Loucy (cell line): ENCODE measurements at regions not wholly inside any gene's neighbourhood (a gene's known extent, or its start where the extent isn't known, plus 50 kb on each side); places are given as distances from the start of the nearest gene placed in this dataset.
"Not testable (repeated sequence)": the region's sequence is repeated elsewhere in the genome, so short reads cannot be mapped to it uniquely, and the experiment has no call there.

Source experiments
- H2AFZ ChIP-seq: fragments of 200-600 bp; sonication (generic); 2 replicates; pipeline ENCODE4 v1.6.0; 2016; ENCODE audit warnings: antibody characterized with exemption, mild to moderate bottlenecking, low read length, moderate library complexity
- H3F3A ChIP-seq: fragments of 200-600 bp; 2 replicates; pipeline ENCODE4 v1.6.0; 2016; ENCODE audit warnings: antibody characterized with exemption, low read depth, mild to moderate bottlenecking
- H3K27me3 ChIP-seq: fragments of 200-600 bp; sonication (generic); 2 replicates; pipeline ENCODE4 v1.6.1; 2014; ENCODE audit warnings: low read length, mild to moderate bottlenecking; ENCODE audit not compliant: insufficient read depth, poor library complexity, severe bottlenecking
- H3K36me3 ChIP-seq: fragments of 200-600 bp; sonication (generic); 2 replicates; pipeline ENCODE4 v1.6.1; 2016; ENCODE audit warnings: low read length; ENCODE audit not compliant: insufficient read depth
- H3K4me1 ChIP-seq: fragments of 200-600 bp; sonication (generic); 2 replicates; pipeline ENCODE4 v1.5.1; 2014; ENCODE audit warnings: low read length, mild to moderate bottlenecking; ENCODE audit not compliant: insufficient read depth, poor library complexity, severe bottlenecking
- H3K4me2 ChIP-seq: fragments of 200-600 bp; sonication (generic); 2 replicates; pipeline ENCODE4 v1.6.0; 2014; ENCODE audit warnings: antibody characterized with exemption, low read length, low read depth, mild to moderate bottlenecking; ENCODE audit not compliant: poor library complexity, severe bottlenecking
- H3K4me3 ChIP-seq: fragments of 200-600 bp; sonication (generic); 2 replicates; pipeline ENCODE4 v1.5.1; 2014; ENCODE audit warnings: low read length, mild to moderate bottlenecking, mixed read lengths; ENCODE audit not compliant: poor library complexity, severe bottlenecking
- H3K79me2 ChIP-seq: fragments of 200-600 bp; sonication (generic); 2 replicates; pipeline ENCODE4 v1.6.1; 2014; ENCODE audit warnings: low read length; ENCODE audit not compliant: insufficient read depth
- H3K9ac ChIP-seq: fragments of 200-600 bp; sonication (generic); 2 replicates; pipeline ENCODE4 v1.6.0; 2014; ENCODE audit warnings: mild to moderate bottlenecking, low read depth, low read length, moderate library complexity; ENCODE audit not compliant: poor library complexity, severe bottlenecking
- H3K9me2 ChIP-seq: fragments of 200-600 bp; sonication (generic); replicated peaks from 2 replicates; pipeline ENCODE4 v1.6.1; 2016; ENCODE audit warnings: low read depth, low read length, mixed read lengths
- H3K9me3 ChIP-seq: fragments of 200-600 bp; sonication (generic); 2 replicates; pipeline ENCODE4 v1.6.1; 2014; ENCODE audit warnings: mild to moderate bottlenecking, antibody characterized with exemption, low read length, low read depth; ENCODE audit not compliant: insufficient read depth
- H4K20me1 ChIP-seq: fragments of 200-600 bp; sonication (generic); 2 replicates; pipeline ENCODE4 v1.6.0; 2014; ENCODE audit warnings: antibody characterized with exemption, low read length, mild to moderate bottlenecking; ENCODE audit not compliant: insufficient read depth, poor library complexity, severe bottlenecking
- CTCF ChIP-seq: fragments of 200-600 bp; sonication (generic); conservative IDR thresholded peaks from 2 replicates; pipeline ENCODE4 v1.5.1; 2014; ENCODE audit warnings: mild to moderate bottlenecking, antibody characterized with exemption, low read length
- EZH2phosphoT487 ChIP-seq: fragments of 200-600 bp; IDR thresholded peaks from 2 replicates; pipeline ENCODE4 v1.6.1; 2018; ENCODE audit warnings: antibody characterized with exemption, mild to moderate bottlenecking, moderate library complexity, borderline replicate concordance

- Histone ChIP-seq H3K9me3 (no peaks in the 10 kb centered on the region), H3K4me1 (peaks cover 55% of the 10 kb centered on the region), H4K20me1 (no peaks in the 10 kb centered on the region), H3F3A (no peaks in the 10 kb centered on the region), H2AFZ (peak overlapping the region; percentile 48), H3K36me3 (no peaks in the 10 kb centered on the region), H3K4me3 (no peak overlapping the region), H3K79me2 (no peaks in the 10 kb centered on the region), H3K9ac (no peak overlapping the region), H3K4me2 (no peak overlapping the region), H3K9me2 (no peaks in the 10 kb centered on the region), H3K27me3 (no peaks in the 10 kb centered on the region)
- TF ChIP-seq CTCF (no peak), EZH2phosphoT487 (no peak)
These were observed 131.0 kb downstream of the TMEM182 start for GRCh38 chr2:102892698-102893310.

- Histone ChIP-seq H3K9me3 (no peaks in the 10 kb centered on the region), H3K4me1 (peaks cover 47% of the 10 kb centered on the region), H3K36me3 (no peaks in the 10 kb centered on the region), H2AFZ (no peak overlapping the region), H3K9me2 (no peaks in the 10 kb centered on the region), H3K4me2 (no peak overlapping the region), H3K4me3 (no peak overlapping the region), H3K79me2 (no peaks in the 10 kb centered on the region), H3K27me3 (no peaks in the 10 kb centered on the region), H3K9ac (no peak overlapping the region), H3F3A (no peaks in the 10 kb centered on the region), H4K20me1 (no peaks in the 10 kb centered on the region)
- TF ChIP-seq CTCF (no peak), EZH2phosphoT487 (no peak)
These were observed 132.0 kb downstream of the TMEM182 start for GRCh38 chr2:102893870-102894269.

- H3K4me1 ChIP-seq = peaks cover 33% of the 10 kb centered on the region
- peak overlapping the region; percentile 23; the same call in 1 of the 2 replicates for H2AFZ ChIP-seq
- H4K20me1 ChIP-seq = no peaks in the 10 kb centered on the region
- H3K9me2 ChIP-seq = no peaks in the 10 kb centered on the region
- H3K4me2 ChIP-seq = no peak overlapping the region
- no peaks in the 10 kb centered on the region for H3K27me3 ChIP-seq
- no peak overlapping the region for H3K4me3 ChIP-seq
- TF ChIP-seq EZH2phosphoT487 (no peak), CTCF (no peak)
- no peaks in the 10 kb centered on the region for H3K36me3 ChIP-seq
- no peak overlapping the region for H3K9ac ChIP-seq
- H3K79me2 ChIP-seq = no peaks in the 10 kb centered on the region
- H3K9me3 ChIP-seq = no peaks in the 10 kb centered on the region
- no peaks in the 10 kb centered on the region for H3F3A ChIP-seq
These were observed 133.5 kb downstream of the TMEM182 start for GRCh38 chr2:102895376-102895775.

- not testable (repeated sequence) for H3K4me3 ChIP-seq, H3K27me3 ChIP-seq, H3F3A ChIP-seq, H3K36me3 ChIP-seq, H3K9ac ChIP-seq, H3K79me2 ChIP-seq, H3K4me1 ChIP-seq, H2AFZ ChIP-seq, H3K9me3 ChIP-seq, H3K9me2 ChIP-seq, H3K4me2 ChIP-seq, H4K20me1 ChIP-seq
These were observed 147.4 kb downstream of the TMEM182 start for GRCh38 chr2:102909240-102909639.
